ENCODE measurements at regions not wholly inside any gene's neighbourhood (a gene's known extent, or its start where the extent isn't known, plus 50 kb on each side); places are given as distances from the start of the nearest gene placed in this dataset.
"Not testable (repeated sequence)": the region's sequence is repeated elsewhere in the genome, so short reads cannot be mapped to it uniquely, and the experiment has no call there.

- DNase-seq = no peak
Measured at GRCh38 chr5:44943647-44944046, 134.9 kb downstream of the MRPS30 start.

GRCh38 chr5:44945743-44946142 lies 137.0 kb downstream of the MRPS30 start:
- DNase-seq = no peak

- DNase-seq = no peak
Measured at GRCh38 chr5:44949687-44950086, 140.9 kb downstream of the MRPS30 start.

GRCh38 chr5:44951371-44951770 lies 142.6 kb downstream of the MRPS30 start:
- no peak for DNase-seq

GRCh38 chr5:44952376-44952775 lies 143.6 kb downstream of the MRPS30 start:
- DNase-seq = no peak

GRCh38 chr5:44953078-44953477 lies 144.3 kb downstream of the MRPS30 start:
- DNase-seq = no peak

GRCh38 chr5:44958943-44959454 lies 150.3 kb downstream of the MRPS30 start:
- DNase-seq = not testable (repeated sequence)

GRCh38 chr5:44969825-44970224 lies 161.1 kb downstream of the MRPS30 start:
- no peak for DNase-seq

GRCh38 chr5:44970963-44971362 lies 162.2 kb downstream of the MRPS30 start:
- DNase-seq = not testable (repeated sequence)

- DNase-seq = no peak
Measured at GRCh38 chr5:44974813-44975212, 166.1 kb downstream of the MRPS30 start.

- DNase-seq = no peak
Measured at GRCh38 chr5:44981708-44982107, 173.0 kb downstream of the MRPS30 start.

- DNase-seq = no peak
Measured at GRCh38 chr5:44983006-44983405, 174.3 kb downstream of the MRPS30 start.

- no peak for DNase-seq
Measured at GRCh38 chr5:44987026-44987425, 178.3 kb downstream of the MRPS30 start.

GRCh38 chr5:44991693-44992092 lies 182.9 kb downstream of the MRPS30 start:
- DNase-seq = no peak

GRCh38 chr5:44993286-44993685 lies 184.5 kb downstream of the MRPS30 start:
- no peak for DNase-seq

GRCh38 chr5:44997506-44997905 lies 188.8 kb downstream of the MRPS30 start:
- DNase-seq = no peak

- DNase-seq = not testable (repeated sequence)
Measured at GRCh38 chr5:45007102-45007501, 198.4 kb downstream of the MRPS30 start.

- no peak for DNase-seq
Measured at GRCh38 chr5:45017568-45017967, 208.8 kb downstream of the MRPS30 start.

- DNase-seq = no peak
Measured at GRCh38 chr5:45029553-45029952, 220.8 kb downstream of the MRPS30 start.

GRCh38 chr5:45035991-45036390 lies 227.2 kb downstream of the MRPS30 start:
- no peak for DNase-seq

GRCh38 chr5:45037927-45038326 lies 229.2 kb downstream of the MRPS30 start:
- DNase-seq = no peak

- DNase-seq = peak in 1 of 2 donors; percentile 0
Measured at GRCh38 chr5:45038366-45038987, 229.7 kb downstream of the MRPS30 start.

- no peak for DNase-seq
Measured at GRCh38 chr5:45042283-45042682, 233.5 kb downstream of the MRPS30 start.

- DNase-seq = no peak
Measured at GRCh38 chr5:45057564-45057963, 248.8 kb downstream of the MRPS30 start.

- DNase-seq = no peak
Measured at GRCh38 chr5:45060724-45061123, 252.0 kb downstream of the MRPS30 start.

Data from CD4-positive, alpha-beta T cell treated with Interleukin-4 for 1 hour (primary cell).